ENCODE measurements at regions not wholly inside any gene's neighbourhood (a gene's known extent, or its start where the extent isn't known, plus 50 kb on each side); places are given as distances from the start of the nearest gene placed in this dataset.

DNA sequence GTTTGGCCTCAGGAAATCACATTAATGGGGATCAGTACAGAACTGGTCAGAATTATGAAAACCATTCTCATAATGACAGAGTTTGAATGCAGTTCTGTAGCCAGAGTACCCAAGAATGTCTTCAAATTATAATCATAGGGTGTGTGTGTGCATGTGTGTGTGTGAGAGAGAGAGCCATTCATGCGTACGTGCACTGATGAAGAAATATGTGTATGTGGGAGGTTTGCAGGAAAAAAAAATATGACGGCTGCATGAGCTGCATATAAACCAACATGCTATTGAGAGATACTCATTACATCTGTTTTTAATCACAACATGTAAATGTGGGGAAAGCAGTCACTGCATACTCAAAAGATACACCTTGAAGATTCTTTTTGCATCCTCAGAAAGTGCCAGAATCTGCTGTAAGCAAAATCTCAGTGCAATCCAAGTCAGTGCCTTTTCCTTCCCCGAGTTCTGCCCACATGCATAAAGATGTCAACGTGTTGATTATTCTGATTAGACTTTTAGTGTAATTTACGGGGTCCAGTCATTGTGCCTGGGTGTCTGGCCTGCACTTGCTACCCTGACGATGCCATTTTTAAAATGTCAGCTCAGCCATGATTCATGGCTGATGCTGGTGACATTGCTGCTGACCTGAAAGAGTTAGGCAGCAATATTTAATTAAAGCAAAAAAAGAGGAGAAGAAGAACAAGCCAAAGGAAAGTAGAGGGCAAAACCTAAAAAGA lies 378.7 kb upstream of the ZFHX3 start:
- no peak overlapping the region for H3K27ac ChIP-seq
- TF ChIP-seq ZFX (IDR thresholded peaks at IDR 0.05): no peak
- TF ChIP-seq, protein P1, sequence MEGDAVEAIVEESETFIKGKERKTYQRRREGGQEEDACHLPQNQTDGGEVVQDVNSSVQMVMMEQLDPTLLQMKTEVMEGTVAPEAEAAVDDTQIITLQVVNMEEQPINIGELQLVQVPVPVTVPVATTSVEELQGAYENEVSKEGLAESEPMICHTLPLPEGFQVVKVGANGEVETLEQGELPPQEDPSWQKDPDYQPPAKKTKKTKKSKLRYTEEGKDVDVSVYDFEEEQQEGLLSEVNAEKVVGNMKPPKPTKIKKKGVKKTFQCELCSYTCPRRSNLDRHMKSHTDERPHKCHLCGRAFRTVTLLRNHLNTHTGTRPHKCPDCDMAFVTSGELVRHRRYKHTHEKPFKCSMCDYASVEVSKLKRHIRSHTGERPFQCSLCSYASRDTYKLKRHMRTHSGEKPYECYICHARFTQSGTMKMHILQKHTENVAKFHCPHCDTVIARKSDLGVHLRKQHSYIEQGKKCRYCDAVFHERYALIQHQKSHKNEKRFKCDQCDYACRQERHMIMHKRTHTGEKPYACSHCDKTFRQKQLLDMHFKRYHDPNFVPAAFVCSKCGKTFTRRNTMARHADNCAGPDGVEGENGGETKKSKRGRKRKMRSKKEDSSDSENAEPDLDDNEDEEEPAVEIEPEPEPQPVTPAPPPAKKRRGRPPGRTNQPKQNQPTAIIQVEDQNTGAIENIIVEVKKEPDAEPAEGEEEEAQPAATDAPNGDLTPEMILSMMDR (conservative IDR thresholded peaks at IDR 0.05): no peak

GRCh38 chr16:73420676-73421075 lies 372.7 kb upstream of the ZFHX3 start:
- TF ChIP-seq ZFX (IDR thresholded peaks at IDR 0.05): no peak
- TF ChIP-seq, protein P1 (conservative IDR thresholded peaks at IDR 0.05): no peak
- no peak overlapping the region for H3K27ac ChIP-seq

GRCh38 chr16:73420244-73420643 lies 372.3 kb upstream of the ZFHX3 start:
- H3K27ac ChIP-seq: no peak overlapping the region
- TF ChIP-seq, protein P1 (conservative IDR thresholded peaks at IDR 0.05): no peak
- TF ChIP-seq ZFX (IDR thresholded peaks at IDR 0.05): no peak

- TF ChIP-seq, protein P1 (conservative IDR thresholded peaks at IDR 0.05): no peak
- no peak for TF ChIP-seq ZFX (IDR thresholded peaks at IDR 0.05)
- no peak overlapping the region for H3K27ac ChIP-seq
These were observed 370.8 kb upstream of the ZFHX3 start for GRCh38 chr16:73418691-73419090.

GRCh38 chr16:73418051-73418450 lies 370.1 kb upstream of the ZFHX3 start:
- TF ChIP-seq, protein P1 (conservative IDR thresholded peaks at IDR 0.05): no peak
- TF ChIP-seq ZFX (IDR thresholded peaks at IDR 0.05): no peak
- H3K27ac ChIP-seq: no peak overlapping the region

DNA sequence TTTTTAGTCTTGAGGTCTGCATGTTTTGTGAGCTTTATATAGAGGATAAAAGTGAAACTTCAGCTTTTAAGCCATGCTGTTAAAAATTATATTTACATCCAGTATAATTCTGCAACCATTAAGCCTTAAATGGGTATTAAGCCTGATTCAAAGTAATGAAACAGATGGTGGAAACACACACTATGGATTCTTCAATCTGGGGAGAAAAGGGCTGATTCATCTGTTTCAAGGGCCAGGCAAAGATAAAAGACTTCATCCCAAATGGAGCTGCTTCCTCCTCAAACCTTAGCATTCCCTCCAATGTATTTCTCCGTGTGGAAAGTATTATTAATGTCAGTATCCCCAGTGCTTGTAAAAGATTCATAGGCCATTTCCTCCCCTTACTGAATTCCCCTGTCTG lies 367.4 kb upstream of the ZFHX3 start:
- no peak for TF ChIP-seq ZFX (IDR thresholded peaks at IDR 0.05)
- TF ChIP-seq, protein P1 (conservative IDR thresholded peaks at IDR 0.05): no peak
- H3K27ac ChIP-seq: no peak overlapping the region

- H3K27ac ChIP-seq: no peak overlapping the region
- TF ChIP-seq, protein P1 (conservative IDR thresholded peaks at IDR 0.05): no peak
- no peak for TF ChIP-seq ZFX (IDR thresholded peaks at IDR 0.05)
These were observed 366.7 kb upstream of the ZFHX3 start for GRCh38 chr16:73414638-73415037.

Data from C4-2B (cell line).